OCI-LY3 (cell line): ENCODE measurements at regions not wholly inside any gene's neighbourhood (a gene's known extent, or its start where the extent isn't known, plus 50 kb on each side); places are given as distances from the start of the nearest gene placed in this dataset.

Experiments used
- EZH2phosphoT487 ChIP-seq: fragments of 200-600 bp; shearing (Covaris generic); IDR thresholded peaks from 2 replicates; pipeline ENCODE4 v1.6.1; 2018; ENCODE audit warnings: antibody characterized with exemption, mixed run types, low read depth
- TF ChIP-seq, protein P1 (sequence below): fragments of 200-600, 300-600 bp; sonication (generic); IDR thresholded peaks from 2 replicates; pipeline ENCODE4 v1.5.1; 2014; ENCODE audit warnings: antibody characterized with exemption, low read length, low read depth

DNA sequence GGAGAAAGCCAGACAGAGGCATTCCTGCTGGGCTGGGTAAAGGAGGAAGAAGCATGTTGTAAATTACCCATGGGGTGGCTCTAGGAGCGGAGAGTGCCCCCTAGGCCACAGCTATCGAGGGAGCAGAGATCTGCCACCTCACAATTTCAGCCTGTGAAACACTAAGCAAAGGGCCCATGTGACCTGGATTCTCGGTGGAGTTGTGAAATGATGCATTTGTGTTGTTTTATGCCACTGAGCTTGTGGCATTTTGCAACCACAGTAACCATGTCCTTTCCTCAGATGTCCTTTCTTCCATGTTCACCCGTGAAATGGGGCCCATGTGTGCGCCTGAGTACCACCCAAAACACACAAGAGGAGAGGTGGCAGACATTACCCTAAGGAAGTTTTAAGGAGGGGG lies 159.3 kb downstream of the SYK start:
- TF ChIP-seq, protein P1, sequence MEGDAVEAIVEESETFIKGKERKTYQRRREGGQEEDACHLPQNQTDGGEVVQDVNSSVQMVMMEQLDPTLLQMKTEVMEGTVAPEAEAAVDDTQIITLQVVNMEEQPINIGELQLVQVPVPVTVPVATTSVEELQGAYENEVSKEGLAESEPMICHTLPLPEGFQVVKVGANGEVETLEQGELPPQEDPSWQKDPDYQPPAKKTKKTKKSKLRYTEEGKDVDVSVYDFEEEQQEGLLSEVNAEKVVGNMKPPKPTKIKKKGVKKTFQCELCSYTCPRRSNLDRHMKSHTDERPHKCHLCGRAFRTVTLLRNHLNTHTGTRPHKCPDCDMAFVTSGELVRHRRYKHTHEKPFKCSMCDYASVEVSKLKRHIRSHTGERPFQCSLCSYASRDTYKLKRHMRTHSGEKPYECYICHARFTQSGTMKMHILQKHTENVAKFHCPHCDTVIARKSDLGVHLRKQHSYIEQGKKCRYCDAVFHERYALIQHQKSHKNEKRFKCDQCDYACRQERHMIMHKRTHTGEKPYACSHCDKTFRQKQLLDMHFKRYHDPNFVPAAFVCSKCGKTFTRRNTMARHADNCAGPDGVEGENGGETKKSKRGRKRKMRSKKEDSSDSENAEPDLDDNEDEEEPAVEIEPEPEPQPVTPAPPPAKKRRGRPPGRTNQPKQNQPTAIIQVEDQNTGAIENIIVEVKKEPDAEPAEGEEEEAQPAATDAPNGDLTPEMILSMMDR = no peak
- TF ChIP-seq EZH2phosphoT487 = no peak
